ENCODE measurements at regions not wholly inside any gene's neighbourhood (a gene's known extent, or its start where the extent isn't known, plus 50 kb on each side); places are given as distances from the start of the nearest gene placed in this dataset.

GRCh38 chr10:33071857-33072256, 113.8 kb upstream of the ITGB1 start (continued):
- TF ChIP-seq, protein P1, sequence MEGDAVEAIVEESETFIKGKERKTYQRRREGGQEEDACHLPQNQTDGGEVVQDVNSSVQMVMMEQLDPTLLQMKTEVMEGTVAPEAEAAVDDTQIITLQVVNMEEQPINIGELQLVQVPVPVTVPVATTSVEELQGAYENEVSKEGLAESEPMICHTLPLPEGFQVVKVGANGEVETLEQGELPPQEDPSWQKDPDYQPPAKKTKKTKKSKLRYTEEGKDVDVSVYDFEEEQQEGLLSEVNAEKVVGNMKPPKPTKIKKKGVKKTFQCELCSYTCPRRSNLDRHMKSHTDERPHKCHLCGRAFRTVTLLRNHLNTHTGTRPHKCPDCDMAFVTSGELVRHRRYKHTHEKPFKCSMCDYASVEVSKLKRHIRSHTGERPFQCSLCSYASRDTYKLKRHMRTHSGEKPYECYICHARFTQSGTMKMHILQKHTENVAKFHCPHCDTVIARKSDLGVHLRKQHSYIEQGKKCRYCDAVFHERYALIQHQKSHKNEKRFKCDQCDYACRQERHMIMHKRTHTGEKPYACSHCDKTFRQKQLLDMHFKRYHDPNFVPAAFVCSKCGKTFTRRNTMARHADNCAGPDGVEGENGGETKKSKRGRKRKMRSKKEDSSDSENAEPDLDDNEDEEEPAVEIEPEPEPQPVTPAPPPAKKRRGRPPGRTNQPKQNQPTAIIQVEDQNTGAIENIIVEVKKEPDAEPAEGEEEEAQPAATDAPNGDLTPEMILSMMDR (IDR thresholded peaks at IDR 0.05; ENCODE audit: low read depth, low read length, missing input control): no peak
- no peak for TF ChIP-seq NR2F2 (IDR thresholded peaks at IDR 0.05)
- TF ChIP-seq HNF4A (conservative IDR thresholded peaks at IDR 0.05): no peak
- no peak for TF ChIP-seq EGR1 (IDR thresholded peaks at IDR 0.05; ENCODE audit: low read depth in 2 of 2)
- TF ChIP-seq JUND (IDR thresholded peaks at IDR 0.05): no peak

DNA sequence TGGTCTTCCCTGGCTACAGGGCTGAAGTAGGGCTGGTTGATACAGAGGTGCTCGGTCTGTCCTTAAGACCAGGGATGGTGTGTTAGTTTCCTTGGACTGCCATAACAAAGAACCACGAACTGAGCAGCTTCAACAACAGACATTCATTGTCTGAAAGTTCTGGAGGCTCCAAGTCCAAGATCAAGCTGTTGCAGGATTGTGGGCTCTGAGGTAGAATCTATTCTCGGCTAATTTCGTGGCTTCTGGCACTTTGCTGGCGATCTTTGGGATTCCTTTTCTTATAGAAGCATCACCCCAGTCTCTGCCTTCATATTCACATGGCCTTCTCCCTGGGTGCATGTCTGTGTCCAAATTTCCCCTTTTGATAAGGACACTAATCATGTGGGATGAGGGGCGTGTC, 112.1 kb upstream of the ITGB1 start:
- no peaks in the 10 kb centered on the region for H3K4me1 ChIP-seq (ENCODE audit: control insufficient read depth in 4 of 4, insufficient read depth in 4 of 4, low read length in 3 of 4)
- no peak overlapping the region for H3K27ac ChIP-seq (ENCODE audit: low read depth in 1 of 2, low read length in 2 of 2)
- no peak overlapping the region for H3K4me3 ChIP-seq (ENCODE audit: low read depth in 1 of 3, low read length in 3 of 3)
- no peaks in the 10 kb centered on the region for H3K27me3 ChIP-seq (ENCODE audit: control insufficient read depth in 4 of 4, insufficient read depth in 4 of 4, low read length in 3 of 4)
- H3K9me3 ChIP-seq (ENCODE audit: control insufficient read depth in 4 of 4, low read length in 3 of 4): no peaks in the 10 kb centered on the region
- no peak for DNase-seq (ENCODE audit: low spot score)
- WGBS: 92% methylated on average over 6 of the region's 6 CpGs
- no peak overlapping the region for H3K9ac ChIP-seq (ENCODE audit: low read depth in 1 of 2, low read length in 2 of 2)
- H3K36me3 ChIP-seq (ENCODE audit: control insufficient read depth in 4 of 4, insufficient read depth in 3 of 4, low read depth in 1 of 4, low read length in 3 of 4): no peaks in the 10 kb centered on the region
- TF ChIP-seq FOXA2 (IDR thresholded peaks at IDR 0.05) (no peak), JUND (IDR thresholded peaks at IDR 0.05) (no peak), TAF1 (conservative IDR thresholded peaks at IDR 0.05) (no peak), HNF4A (conservative IDR thresholded peaks at IDR 0.05) (no peak), RAD21 (IDR thresholded peaks at IDR 0.05) (no peak), GABPA (IDR thresholded peaks at IDR 0.05 in 1 of 2, conservative IDR thresholded peaks at IDR 0.05 in 1 of 2) (no peak), YY1 (IDR thresholded peaks at IDR 0.05) (no peak), ZBTB33 (IDR thresholded peaks at IDR 0.05) (no peak), HNF4G (IDR thresholded peaks at IDR 0.05) (no peak), SP1 (IDR thresholded peaks at IDR 0.05) (no peak), EGR1 (IDR thresholded peaks at IDR 0.05; ENCODE audit: low read depth in 2 of 2) (no peak), NR2F2 (IDR thresholded peaks at IDR 0.05) (no peak), ATF3 (IDR thresholded peaks at IDR 0.05) (no peak), RXRA (IDR thresholded peaks at IDR 0.05) (no peak), FOXA1 (IDR thresholded peaks at IDR 0.05) (no peak)
- TF ChIP-seq, protein P1 (IDR thresholded peaks at IDR 0.05; ENCODE audit: low read depth, low read length, missing input control): no peak
- TF ChIP-seq, protein P2, sequence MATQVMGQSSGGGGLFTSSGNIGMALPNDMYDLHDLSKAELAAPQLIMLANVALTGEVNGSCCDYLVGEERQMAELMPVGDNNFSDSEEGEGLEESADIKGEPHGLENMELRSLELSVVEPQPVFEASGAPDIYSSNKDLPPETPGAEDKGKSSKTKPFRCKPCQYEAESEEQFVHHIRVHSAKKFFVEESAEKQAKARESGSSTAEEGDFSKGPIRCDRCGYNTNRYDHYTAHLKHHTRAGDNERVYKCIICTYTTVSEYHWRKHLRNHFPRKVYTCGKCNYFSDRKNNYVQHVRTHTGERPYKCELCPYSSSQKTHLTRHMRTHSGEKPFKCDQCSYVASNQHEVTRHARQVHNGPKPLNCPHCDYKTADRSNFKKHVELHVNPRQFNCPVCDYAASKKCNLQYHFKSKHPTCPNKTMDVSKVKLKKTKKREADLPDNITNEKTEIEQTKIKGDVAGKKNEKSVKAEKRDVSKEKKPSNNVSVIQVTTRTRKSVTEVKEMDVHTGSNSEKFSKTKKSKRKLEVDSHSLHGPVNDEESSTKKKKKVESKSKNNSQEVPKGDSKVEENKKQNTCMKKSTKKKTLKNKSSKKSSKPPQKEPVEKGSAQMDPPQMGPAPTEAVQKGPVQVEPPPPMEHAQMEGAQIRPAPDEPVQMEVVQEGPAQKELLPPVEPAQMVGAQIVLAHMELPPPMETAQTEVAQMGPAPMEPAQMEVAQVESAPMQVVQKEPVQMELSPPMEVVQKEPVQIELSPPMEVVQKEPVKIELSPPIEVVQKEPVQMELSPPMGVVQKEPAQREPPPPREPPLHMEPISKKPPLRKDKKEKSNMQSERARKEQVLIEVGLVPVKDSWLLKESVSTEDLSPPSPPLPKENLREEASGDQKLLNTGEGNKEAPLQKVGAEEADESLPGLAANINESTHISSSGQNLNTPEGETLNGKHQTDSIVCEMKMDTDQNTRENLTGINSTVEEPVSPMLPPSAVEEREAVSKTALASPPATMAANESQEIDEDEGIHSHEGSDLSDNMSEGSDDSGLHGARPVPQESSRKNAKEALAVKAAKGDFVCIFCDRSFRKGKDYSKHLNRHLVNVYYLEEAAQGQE (IDR thresholded peaks at IDR 0.05): no peak
- TF ChIP-seq, protein P3, sequence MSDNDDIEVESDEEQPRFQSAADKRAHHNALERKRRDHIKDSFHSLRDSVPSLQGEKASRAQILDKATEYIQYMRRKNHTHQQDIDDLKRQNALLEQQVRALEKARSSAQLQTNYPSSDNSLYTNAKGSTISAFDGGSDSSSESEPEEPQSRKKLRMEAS (IDR thresholded peaks at IDR 0.05): no peak

Measured in liver (tissue), 8 donors.